HepG2 (cell line): ENCODE measurements at regions not wholly inside any gene's neighbourhood (a gene's known extent, or its start where the extent isn't known, plus 50 kb on each side); places are given as distances from the start of the nearest gene placed in this dataset.

ENCODE experiments used
- ATAC-seq: fragments of 200-7000 bp; cut with Tn5 transposase; 3 replicates; pipeline ENCODE4 v1.9.1; 2020; ENCODE audit warnings: mild to moderate bottlenecking, moderate library complexity
- BruUV-seq: library from RNA; stranded (reverse); fragments of 400-500 nt; replicated peaks from 2 replicates; lab custom pipeline; 2021; lab: Mats Ljungman, UMichigan
- CTCF ChIA-PET: fragments of 300-600 bp; formaldehyde crosslinking; extraction: SDS; loops from one replicate; lab custom pipeline; 2021; ENCODE audit warnings: low total read pairs, inconsistent platforms, low intra/inter-chr PET ratio; lab: Yijun Ruan, JAX
- POLR2A ChIA-PET: fragments of 350-600 bp; sonication (Branson Sonifier 250); formaldehyde crosslinking; loops from one replicate; lab custom pipeline; 2020; ENCODE audit warnings: antibody characterized with exemption, inconsistent platforms; lab: Yijun Ruan, JAX
- DNase-seq: peaks from one replicate; pipeline ENCODE4 v3.0.0-alpha.2; 2015; ENCODE audit warnings: low spot score
- FAIRE-seq: peaks from 3 replicates; lab custom pipeline; 2011; peaks lifted over from hg19 to GRCh38; lab: Jason Lieb, UNC
- H2AFZ ChIP-seq: one replicate; pipeline ENCODE4 v1.6.1; 2011; ENCODE audit warnings: low read length, inconsistent platforms
- H3K27ac ChIP-seq: fragments of 300-600 bp; 3 replicates; pipeline ENCODE4 v1.8.0; 2011; ENCODE audit warnings: mixed run types, mild to moderate bottlenecking, mixed read lengths, low read length, inconsistent platforms; ENCODE audit not compliant: insufficient read depth; ENCODE audit errors: extremely low read length
- H3K27me3 ChIP-seq, 2 experiments: fragments of 200-600 bp in 1 of 2; 2 replicates in 1 of 2; 3 replicates in 1 of 2; pipeline versions ENCODE4 v1.6.0 to v1.8.0; 2011; ENCODE audit warnings: low read length in 2 of 2, mild to moderate bottlenecking in 2 of 2, moderate library complexity in 2 of 2, inconsistent platforms in 1 of 2; ENCODE audit not compliant: insufficient read depth in 2 of 2, control insufficient read depth in 1 of 2
- H3K36me3 ChIP-seq, 2 experiments: fragments of 200-600 bp in 1 of 2; replicated peaks in 1 of 2; 2 replicates in 1 of 2; 3 replicates in 1 of 2; pipeline versions ENCODE4 v1.5.1 to v1.8.0; 2011; ENCODE audit warnings: low read length in 2 of 2, inconsistent platforms in 1 of 2; ENCODE audit not compliant: insufficient read depth in 2 of 2, control insufficient read depth in 1 of 2
- H3K4me1 ChIP-seq: 2 replicates; pipeline ENCODE4 v1.5.1; 2012; ENCODE audit warnings: low read length, inconsistent platforms; ENCODE audit not compliant: insufficient read depth
- H3K4me2 ChIP-seq: 2 replicates; pipeline ENCODE4 v1.6.0; 2011; ENCODE audit warnings: low read depth, low read length, inconsistent platforms
- H3K4me3 ChIP-seq, 3 experiments: fragments of 200-600 bp in 1 of 3; sonication (generic), shearing (Covaris generic) in 1 of 3; replicated peaks in 1 of 3; 2 replicates each; pipeline ENCODE4 v1.5.1; 2011 to 2016; ENCODE audit warnings: low read length in 3 of 3, inconsistent platforms in 2 of 3, low read depth in 2 of 3, mild to moderate bottlenecking in 2 of 3, control low read depth in 1 of 3, mixed read lengths in 1 of 3; ENCODE audit not compliant: insufficient read depth in 1 of 3
- H3K79me2 ChIP-seq: one replicate; pipeline ENCODE4 v1.6.1; 2011; ENCODE audit warnings: low read length, inconsistent platforms; ENCODE audit not compliant: insufficient read depth
- H3K9ac ChIP-seq: 2 replicates; pipeline ENCODE4 v1.6.0; 2011; ENCODE audit warnings: mild to moderate bottlenecking, low read depth, low read length, inconsistent platforms; ENCODE audit not compliant: insufficient read depth
- H3K9me3 ChIP-seq: 2 replicates; pipeline ENCODE4 v1.5.1; 2012; ENCODE audit warnings: mild to moderate bottlenecking, low read length
- H4K20me1 ChIP-seq: 2 replicates; pipeline ENCODE4 v1.6.0; 2011; ENCODE audit warnings: inconsistent platforms, mild to moderate bottlenecking, low read length, moderate library complexity; ENCODE audit not compliant: insufficient read depth
- ERF ChIP-seq: IDR thresholded peaks from 2 replicates; pipeline ENCODE4 v1.6.1; 2018; ENCODE audit warnings: missing biosample characterization, missing genetic modification reagents
- FOXK2 ChIP-seq: fragments of 450-650 bp; IDR thresholded peaks from 2 replicates; pipeline ENCODE4 v1.6.1; 2016
- MTA3 ChIP-seq: sonication (generic); formaldehyde crosslinking; IDR thresholded peaks from 2 replicates; pipeline ENCODE4 v1.4.0; 2020; ENCODE audit warnings: missing genetic modification reagents
- MZF1 ChIP-seq: sonication (generic); formaldehyde crosslinking; IDR thresholded peaks from 2 replicates; pipeline ENCODE4 v1.8.1; 2023; ENCODE audit warnings: mild to moderate bottlenecking, missing genetic modification reagents, borderline replicate concordance
- NR3C1 ChIP-seq: sonication (generic); formaldehyde crosslinking; IDR thresholded peaks from 2 replicates; pipeline ENCODE4 v1.4.0; 2020; ENCODE audit warnings: missing genetic modification reagents
- RFX5 ChIP-seq: IDR thresholded peaks from 2 replicates; pipeline ENCODE4 v1.6.1; 2011; ENCODE audit warnings: low read depth, low read length, improper control_type of control experiment
- SAP130 ChIP-seq: IDR thresholded peaks from 2 replicates; pipeline ENCODE4 v1.6.1; 2016; ENCODE audit warnings: low read depth
- ZC3H4 ChIP-seq: sonication (generic); formaldehyde crosslinking; IDR thresholded peaks from 2 replicates; pipeline ENCODE4 v1.4.0; 2020; ENCODE audit warnings: missing genetic modification reagents, borderline replicate concordance
- ZFP90 ChIP-seq: sonication (generic); formaldehyde crosslinking; IDR thresholded peaks from 2 replicates; pipeline ENCODE4 v1.8.0; 2022; ENCODE audit warnings: missing genetic modification reagents, mild to moderate bottlenecking, inconsistent platforms, borderline replicate concordance
- ZFYVE20 ChIP-seq: sonication (generic); formaldehyde crosslinking; IDR thresholded peaks from 2 replicates; pipeline ENCODE4 v1.8.0; 2023; ENCODE audit warnings: low read depth, mild to moderate bottlenecking, moderate library complexity, missing genetic modification reagents, borderline replicate concordance
- ZNF589 ChIP-seq: sonication (generic); formaldehyde crosslinking; conservative IDR thresholded peaks from 2 replicates; pipeline ENCODE4 v1.8.0; 2022; ENCODE audit warnings: mild to moderate bottlenecking, moderate library complexity, missing genetic modification reagents
- WGBS: methylation state at CpG from one replicate; pipeline ENCODE4 v1.1.6; 2017; ENCODE audit warnings: low lambda C conversion rate; 5-methylcytosine and 5-hydroxymethylcytosine counted together
- in situ Hi-C: cut with HindIII; loops from 2 replicates; pipeline ENCODE4 v1.10.0; 2017; ENCODE audit warnings: low pct_unique_long_range_greater_than_20kb; ENCODE audit not compliant: extremely low pct_ligation_motif_present
- intact Hi-C: fragments of 100-400 bp; cut with micrococcal nuclease; formaldehyde crosslinking; loops from one replicate; pipeline ENCODE4 v1.10.0; 2022; ENCODE audit not compliant: unreplicated experiment
- TF ChIP-seq, protein P1 (sequence below): sonication (generic); formaldehyde crosslinking; IDR thresholded peaks from 2 replicates; pipeline ENCODE4 v1.5.0; 2020; ENCODE audit warnings: missing genetic modification reagents

DNA sequence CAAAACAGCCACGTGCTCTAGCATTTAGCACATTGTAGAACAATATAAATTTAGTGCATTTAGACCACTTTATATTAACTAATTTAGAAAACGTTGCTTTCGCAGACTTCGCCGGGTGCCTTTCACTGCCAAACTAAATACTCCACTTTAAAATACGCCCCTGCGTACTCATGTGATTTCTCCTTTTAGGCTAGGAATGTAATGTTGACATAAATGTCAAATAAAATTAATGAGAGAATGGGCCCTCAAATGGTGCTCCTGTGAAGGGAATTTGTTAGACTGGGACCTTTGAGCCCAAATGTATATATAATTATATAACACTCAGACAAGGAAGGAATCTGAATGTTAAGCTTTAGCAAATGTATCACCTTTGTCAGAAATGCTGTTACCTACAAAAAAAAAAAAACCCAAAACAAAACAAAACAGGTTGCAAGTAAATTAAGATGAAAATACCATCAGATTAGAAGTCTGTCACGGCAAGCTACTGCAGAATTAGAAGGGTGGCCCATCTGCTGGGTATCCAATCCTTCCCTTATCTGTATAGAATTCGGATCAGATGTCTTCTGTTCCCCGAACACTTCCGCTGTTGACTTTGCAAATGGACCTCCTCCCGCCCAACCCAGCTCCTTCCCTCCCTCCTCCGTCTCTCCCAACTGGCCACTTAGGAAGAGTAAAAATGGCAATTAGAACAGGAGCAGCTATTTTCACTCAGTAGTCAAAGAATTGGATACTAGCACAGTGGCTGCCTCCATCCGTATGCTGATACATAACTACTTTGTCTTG, 159.3 kb upstream of the FOXN3 start:
- no peak overlapping the region for H3K27ac ChIP-seq
- ChIA-PET CTCF (no interaction called here), POLR2A (no interaction called here)
- peaks cover 2 to 4% of the 10 kb centered on the region in 2 experiments; a peak in 2 of 5 replicates for H3K36me3 ChIP-seq
- intact Hi-C loops (no loop called here), in situ Hi-C loops (no loop called here)
- no peak overlapping the region for H3K9ac ChIP-seq
- BruUV-seq = no TSS peak
- no peaks in the 10 kb centered on the region for H3K9me3 ChIP-seq
- no peak for ATAC-seq
- TF ChIP-seq NR3C1 (CRISPR knock-in tag) (no peak), MZF1 (CRISPR knock-in tag) (no peak), RFX5 (no peak), SAP130 (CRISPR knock-in tag) (no peak), MTA3 (CRISPR knock-in tag) (no peak), ZFP90 (no peak), ERF (CRISPR knock-in tag) (no peak), ZNF589 (no peak), FOXK2 (no peak), ZC3H4 (no peak), ZFYVE20 (CRISPR knock-in tag) (no peak)
- TF ChIP-seq, protein P1, sequence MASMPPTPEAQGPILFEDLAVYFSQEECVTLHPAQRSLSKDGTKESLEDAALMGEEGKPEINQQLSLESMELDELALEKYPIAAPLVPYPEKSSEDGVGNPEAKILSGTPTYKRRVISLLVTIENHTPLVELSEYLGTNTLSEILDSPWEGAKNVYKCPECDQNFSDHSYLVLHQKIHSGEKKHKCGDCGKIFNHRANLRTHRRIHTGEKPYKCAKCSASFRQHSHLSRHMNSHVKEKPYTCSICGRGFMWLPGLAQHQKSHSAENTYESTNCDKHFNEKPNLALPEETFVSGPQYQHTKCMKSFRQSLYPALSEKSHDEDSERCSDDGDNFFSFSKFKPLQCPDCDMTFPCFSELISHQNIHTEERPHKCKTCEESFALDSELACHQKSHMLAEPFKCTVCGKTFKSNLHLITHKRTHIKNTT = no peak
- H3K4me2 ChIP-seq = no peak overlapping the region
- no peaks in the 10 kb centered on the region for H3K27me3 ChIP-seq
- H3K79me2 ChIP-seq = peaks cover 4% of the 10 kb centered on the region
- no peak for DNase-seq
- H3K4me1 ChIP-seq = peaks cover 6% of the 10 kb centered on the region; the same call in 1 of the 2 replicates
- no peaks in the 10 kb centered on the region for H4K20me1 ChIP-seq
- no peak overlapping the region for H2AFZ ChIP-seq
- H3K4me3 ChIP-seq = no peak overlapping the region
- WGBS = 95% methylated on average over 14 of the region's 14 CpGs
- FAIRE-seq = no peak
